ENCODE measurements at regions not wholly inside any gene's neighbourhood (a gene's known extent, or its start where the extent isn't known, plus 50 kb on each side); places are given as distances from the start of the nearest gene placed in this dataset.

- Histone ChIP-seq H3K9me3 (ENCODE audit: low read depth) (no peaks in the 10 kb centered on the region), H3K9ac (no peak overlapping the region), H3K27me3 (no peaks in the 10 kb centered on the region), H3K4me2 (no peak overlapping the region), H3K36me3 (no peaks in the 10 kb centered on the region), H3K27ac (no peak overlapping the region), H3K4me3 (no peak overlapping the region), H3K4me1 (no peaks in the 10 kb centered on the region), H3F3A (ENCODE audit: low read depth) (no peaks in the 10 kb centered on the region), H4K20me1 (ENCODE audit: low read depth) (no peaks in the 10 kb centered on the region), H3K79me2 (ENCODE audit: low read depth) (no peaks in the 10 kb centered on the region), H2AFZ (replicated peaks) (no peak overlapping the region)
- Mint-ChIP-seq H3K9me3 (no peaks in the 10 kb centered on the region), H3K4me1 (no peaks in the 10 kb centered on the region), H3K4me3 (no peak overlapping the region), H3K27me3 (ENCODE audit: insufficient read depth, low read depth) (no peaks in the 10 kb centered on the region), H3K27ac (no peak overlapping the region), H3K36me3 (no peaks in the 10 kb centered on the region)
- DNase-seq (ENCODE audit: low spot score) = no peak
- TF ChIP-seq EZH2phosphoT487 (IDR thresholded peaks at IDR 0.05) = no peak
- TF ChIP-seq, protein P1, sequence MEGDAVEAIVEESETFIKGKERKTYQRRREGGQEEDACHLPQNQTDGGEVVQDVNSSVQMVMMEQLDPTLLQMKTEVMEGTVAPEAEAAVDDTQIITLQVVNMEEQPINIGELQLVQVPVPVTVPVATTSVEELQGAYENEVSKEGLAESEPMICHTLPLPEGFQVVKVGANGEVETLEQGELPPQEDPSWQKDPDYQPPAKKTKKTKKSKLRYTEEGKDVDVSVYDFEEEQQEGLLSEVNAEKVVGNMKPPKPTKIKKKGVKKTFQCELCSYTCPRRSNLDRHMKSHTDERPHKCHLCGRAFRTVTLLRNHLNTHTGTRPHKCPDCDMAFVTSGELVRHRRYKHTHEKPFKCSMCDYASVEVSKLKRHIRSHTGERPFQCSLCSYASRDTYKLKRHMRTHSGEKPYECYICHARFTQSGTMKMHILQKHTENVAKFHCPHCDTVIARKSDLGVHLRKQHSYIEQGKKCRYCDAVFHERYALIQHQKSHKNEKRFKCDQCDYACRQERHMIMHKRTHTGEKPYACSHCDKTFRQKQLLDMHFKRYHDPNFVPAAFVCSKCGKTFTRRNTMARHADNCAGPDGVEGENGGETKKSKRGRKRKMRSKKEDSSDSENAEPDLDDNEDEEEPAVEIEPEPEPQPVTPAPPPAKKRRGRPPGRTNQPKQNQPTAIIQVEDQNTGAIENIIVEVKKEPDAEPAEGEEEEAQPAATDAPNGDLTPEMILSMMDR (IDR thresholded peaks at IDR 0.05) = no peak
- TF ChIP-seq EZH2 (IDR thresholded peaks at IDR 0.05) = no peak
These were observed 350.8 kb downstream of the PDGFC start for GRCh38 chr4:156620786-156621185.

DNA sequence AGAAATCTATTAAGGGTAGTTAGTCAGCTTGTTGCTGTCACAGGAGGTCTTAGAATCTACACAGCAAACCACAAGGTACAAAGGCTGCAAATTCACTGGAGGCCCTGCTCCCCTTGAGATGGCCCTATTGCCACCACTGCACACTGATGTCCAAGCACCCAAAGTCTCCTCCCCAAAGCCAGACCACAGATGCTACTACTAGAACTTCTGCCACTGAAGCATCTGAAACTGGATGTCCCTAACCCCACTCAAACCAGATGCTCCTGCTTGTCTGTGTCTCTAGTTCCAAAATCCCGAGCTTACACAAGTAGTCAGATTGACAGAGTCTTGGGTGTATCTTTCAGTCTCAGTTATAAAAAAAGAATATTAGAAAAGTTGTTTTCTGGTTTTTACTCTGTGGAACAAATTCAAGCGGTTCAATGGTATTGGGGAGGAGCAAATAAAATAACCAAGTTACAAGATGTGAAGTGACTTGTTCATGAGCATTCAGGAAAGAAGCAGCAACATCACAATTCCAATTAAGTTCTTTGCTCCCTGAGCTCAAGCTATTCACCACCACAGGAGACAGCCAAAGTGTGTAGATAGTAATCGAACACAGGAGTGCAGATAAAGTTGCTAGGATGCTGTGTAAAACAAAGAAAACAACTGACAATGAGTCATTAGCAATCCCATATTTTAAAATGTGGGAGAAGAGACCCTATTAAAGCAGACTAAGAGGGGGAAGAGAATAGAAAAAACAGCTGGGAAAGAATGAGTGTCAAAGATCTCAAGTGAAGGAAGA, 352.3 kb downstream of the PDGFC start:
- Histone ChIP-seq H3K27ac (no peak overlapping the region), H3K9me3 (ENCODE audit: low read depth) (no peaks in the 10 kb centered on the region), H2AFZ (replicated peaks) (no peak overlapping the region), H3K4me1 (peaks cover 12% of the 10 kb centered on the region), H3F3A (ENCODE audit: low read depth) (no peaks in the 10 kb centered on the region), H3K79me2 (ENCODE audit: low read depth) (no peaks in the 10 kb centered on the region), H3K4me2 (no peak overlapping the region), H4K20me1 (ENCODE audit: low read depth) (no peaks in the 10 kb centered on the region), H3K9ac (no peak overlapping the region), H3K36me3 (no peaks in the 10 kb centered on the region), H3K4me3 (no peak overlapping the region), H3K27me3 (no peaks in the 10 kb centered on the region)
- H3K4me1 Mint-ChIP-seq = peaks cover 11% of the 10 kb centered on the region
- no peaks in the 10 kb centered on the region for H3K36me3 Mint-ChIP-seq
- H3K9me3 Mint-ChIP-seq = no peaks in the 10 kb centered on the region
- TF ChIP-seq EZH2phosphoT487 (IDR thresholded peaks at IDR 0.05) (no peak), EZH2 (IDR thresholded peaks at IDR 0.05) (no peak)
- TF ChIP-seq, protein P1 (IDR thresholded peaks at IDR 0.05) = no peak
- no peak overlapping the region for H3K27ac Mint-ChIP-seq
- H3K4me3 Mint-ChIP-seq = no peak overlapping the region
- no peak for DNase-seq (ENCODE audit: low spot score)
- no peaks in the 10 kb centered on the region for H3K27me3 Mint-ChIP-seq (ENCODE audit: insufficient read depth, low read depth)

- Mint-ChIP-seq H3K27ac (no peak overlapping the region), H3K4me1 (peaks cover 11% of the 10 kb centered on the region), H3K36me3 (no peaks in the 10 kb centered on the region), H3K9me3 (no peaks in the 10 kb centered on the region), H3K4me3 (no peak overlapping the region), H3K27me3 (ENCODE audit: insufficient read depth, low read depth) (no peaks in the 10 kb centered on the region)
- H3K27ac ChIP-seq = no peak overlapping the region
- no peaks in the 10 kb centered on the region for H3K9me3 ChIP-seq (ENCODE audit: low read depth)
- no peak for TF ChIP-seq EZH2 (IDR thresholded peaks at IDR 0.05)
- H4K20me1 ChIP-seq (ENCODE audit: low read depth) = no peaks in the 10 kb centered on the region
- H2AFZ ChIP-seq (replicated peaks) = no peak overlapping the region
- H3K9ac ChIP-seq = no peak overlapping the region
- DNase-seq (ENCODE audit: low spot score) = no peak
- H3K4me1 ChIP-seq = peaks cover 12% of the 10 kb centered on the region
- no peaks in the 10 kb centered on the region for H3K79me2 ChIP-seq (ENCODE audit: low read depth)
- H3K4me2 ChIP-seq = peak overlapping the region; percentile 30
- H3F3A ChIP-seq (ENCODE audit: low read depth) = no peaks in the 10 kb centered on the region
- no peaks in the 10 kb centered on the region for H3K36me3 ChIP-seq
- no peaks in the 10 kb centered on the region for H3K27me3 ChIP-seq
- no peak overlapping the region for H3K4me3 ChIP-seq
These were observed 356.5 kb downstream of the PDGFC start for GRCh38 chr4:156615066-156615531.

- no peak for DNase-seq (ENCODE audit: low spot score)
- Histone ChIP-seq H4K20me1 (ENCODE audit: low read depth) (no peaks in the 10 kb centered on the region), H3K9ac (no peak overlapping the region), H3K4me2 (no peak overlapping the region), H3F3A (ENCODE audit: low read depth) (no peaks in the 10 kb centered on the region), H3K36me3 (no peaks in the 10 kb centered on the region), H3K4me1 (peaks cover 12% of the 10 kb centered on the region), H3K4me3 (no peak overlapping the region), H3K27me3 (no peaks in the 10 kb centered on the region), H3K9me3 (ENCODE audit: low read depth) (no peaks in the 10 kb centered on the region), H2AFZ (replicated peaks) (no peak overlapping the region), H3K27ac (no peak overlapping the region), H3K79me2 (ENCODE audit: low read depth) (no peaks in the 10 kb centered on the region)
- Mint-ChIP-seq H3K27ac (no peak overlapping the region), H3K36me3 (no peaks in the 10 kb centered on the region), H3K4me1 (peaks cover 11% of the 10 kb centered on the region), H3K4me3 (no peak overlapping the region), H3K9me3 (no peaks in the 10 kb centered on the region), H3K27me3 (ENCODE audit: insufficient read depth, low read depth) (no peaks in the 10 kb centered on the region)
- TF ChIP-seq EZH2 (IDR thresholded peaks at IDR 0.05) (no peak), EZH2phosphoT487 (IDR thresholded peaks at IDR 0.05) (no peak)
- TF ChIP-seq, protein P1 (IDR thresholded peaks at IDR 0.05) = no peak
These were observed 357.1 kb downstream of the PDGFC start for GRCh38 chr4:156614536-156614935.

Measured in neural progenitor cell (in vitro differentiated cells).